HFFc6 (cell line): ENCODE measurements at regions not wholly inside any gene's neighbourhood (a gene's known extent, or its start where the extent isn't known, plus 50 kb on each side); places are given as distances from the start of the nearest gene placed in this dataset.
A peak's percentile ranks its signal among the peaks of the same experiment; 100 is the strongest.

Source experiments
- DNase-seq: peaks from one replicate; pipeline ENCODE4 v3.0.0-alpha.2; 2018
- H3K27ac Mint-ChIP-seq: 2 replicates; pipeline ENCODE4 v1.8.0; 2020; ENCODE audit warnings: mild to moderate bottlenecking, mixed read lengths
- H3K27me3 Mint-ChIP-seq: 2 replicates; pipeline ENCODE4 v1.8.0; 2021; ENCODE audit warnings: mild to moderate bottlenecking, moderate library complexity, mixed read lengths; ENCODE audit not compliant: insufficient read depth
- H3K36me3 Mint-ChIP-seq: 2 replicates; pipeline ENCODE4 v1.8.0; 2021; ENCODE audit warnings: low read depth, mixed read lengths
- H3K4me1 Mint-ChIP-seq: 2 replicates; pipeline ENCODE4 v1.8.0; 2020; ENCODE audit warnings: low read depth, mixed read lengths
- H3K4me3 Mint-ChIP-seq: 2 replicates; pipeline ENCODE4 v1.8.0; 2020; ENCODE audit warnings: mild to moderate bottlenecking, moderate library complexity, mixed read lengths
- H3K9me3 Mint-ChIP-seq: 2 replicates; pipeline ENCODE4 v1.8.0; 2020; ENCODE audit warnings: mild to moderate bottlenecking, mixed read lengths
- TF ChIP-seq, protein P1 (sequence below): fragments of 200-600 bp; sonication (generic); IDR thresholded peaks from 2 replicates; pipeline ENCODE4 v1.5.0; 2021; ENCODE audit warnings: antibody characterized with exemption, mild to moderate bottlenecking

DNA sequence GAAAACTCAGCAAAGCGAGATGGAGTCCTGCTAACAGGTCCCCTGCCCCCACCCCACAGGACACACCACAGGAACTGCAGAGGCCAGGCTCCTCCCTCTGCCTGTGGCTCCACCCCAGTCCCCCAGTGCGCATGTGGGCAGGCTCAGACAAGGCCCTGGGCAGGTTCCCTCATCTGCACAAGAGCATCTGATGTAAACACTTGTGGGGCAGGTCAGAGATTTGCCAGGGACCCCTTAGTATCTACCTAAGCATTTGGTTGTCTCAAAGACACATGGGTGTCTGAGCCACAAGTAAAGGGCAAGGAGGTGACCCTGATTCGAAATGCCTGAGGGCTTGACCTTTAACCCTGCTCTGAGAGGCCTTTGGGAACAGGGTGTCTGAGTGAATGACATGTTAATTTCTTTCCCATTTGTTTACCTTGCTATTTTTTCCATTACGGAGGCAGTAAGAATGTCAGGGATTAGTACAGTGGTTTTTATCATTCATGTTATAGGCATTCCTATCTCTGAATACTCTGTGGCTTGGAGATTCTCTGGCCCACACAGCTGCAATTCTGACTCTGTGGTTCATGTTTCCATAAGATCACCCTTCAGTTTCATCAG lies 85.3 kb downstream of the ZNF518B start:
- no peak overlapping the region for H3K4me3 Mint-ChIP-seq
- DNase-seq = peak; percentile 77
- peaks cover 19% of the 10 kb centered on the region for H3K27me3 Mint-ChIP-seq
- TF ChIP-seq, protein P1, sequence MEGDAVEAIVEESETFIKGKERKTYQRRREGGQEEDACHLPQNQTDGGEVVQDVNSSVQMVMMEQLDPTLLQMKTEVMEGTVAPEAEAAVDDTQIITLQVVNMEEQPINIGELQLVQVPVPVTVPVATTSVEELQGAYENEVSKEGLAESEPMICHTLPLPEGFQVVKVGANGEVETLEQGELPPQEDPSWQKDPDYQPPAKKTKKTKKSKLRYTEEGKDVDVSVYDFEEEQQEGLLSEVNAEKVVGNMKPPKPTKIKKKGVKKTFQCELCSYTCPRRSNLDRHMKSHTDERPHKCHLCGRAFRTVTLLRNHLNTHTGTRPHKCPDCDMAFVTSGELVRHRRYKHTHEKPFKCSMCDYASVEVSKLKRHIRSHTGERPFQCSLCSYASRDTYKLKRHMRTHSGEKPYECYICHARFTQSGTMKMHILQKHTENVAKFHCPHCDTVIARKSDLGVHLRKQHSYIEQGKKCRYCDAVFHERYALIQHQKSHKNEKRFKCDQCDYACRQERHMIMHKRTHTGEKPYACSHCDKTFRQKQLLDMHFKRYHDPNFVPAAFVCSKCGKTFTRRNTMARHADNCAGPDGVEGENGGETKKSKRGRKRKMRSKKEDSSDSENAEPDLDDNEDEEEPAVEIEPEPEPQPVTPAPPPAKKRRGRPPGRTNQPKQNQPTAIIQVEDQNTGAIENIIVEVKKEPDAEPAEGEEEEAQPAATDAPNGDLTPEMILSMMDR = no peak
- H3K27ac Mint-ChIP-seq = peak overlapping the region; percentile 46; the same call in 1 of the 2 replicates
- H3K9me3 Mint-ChIP-seq = no peaks in the 10 kb centered on the region
- H3K4me1 Mint-ChIP-seq = peaks cover 16% of the 10 kb centered on the region
- no peaks in the 10 kb centered on the region for H3K36me3 Mint-ChIP-seq

DNA sequence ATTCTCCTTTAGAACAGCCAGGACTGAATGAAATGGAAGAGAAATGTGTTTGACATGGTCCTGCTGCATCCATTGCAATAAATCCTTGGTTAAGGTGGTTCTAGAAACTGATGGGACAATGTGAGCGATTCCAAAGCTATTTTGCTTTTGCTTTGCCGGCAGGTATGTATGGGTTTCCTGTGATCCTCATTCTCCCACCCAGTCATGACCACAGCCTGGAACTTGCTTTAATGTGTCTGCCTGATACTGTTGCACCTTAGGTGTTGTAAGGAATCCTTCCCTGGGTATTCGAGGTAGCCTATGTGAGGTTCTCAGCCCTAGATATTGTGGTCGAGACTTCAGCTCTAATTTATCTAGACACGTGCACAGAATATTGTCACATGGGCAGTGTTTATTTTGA lies 86.1 kb downstream of the ZNF518B start:
- Mint-ChIP-seq H3K4me3 (no peak overlapping the region), H3K4me1 (peaks cover 16% of the 10 kb centered on the region), H3K9me3 (no peaks in the 10 kb centered on the region), H3K27ac (no peak overlapping the region), H3K36me3 (no peaks in the 10 kb centered on the region), H3K27me3 (peaks cover 19% of the 10 kb centered on the region)
- TF ChIP-seq, protein P1 = no peak
- no peak for DNase-seq

DNA sequence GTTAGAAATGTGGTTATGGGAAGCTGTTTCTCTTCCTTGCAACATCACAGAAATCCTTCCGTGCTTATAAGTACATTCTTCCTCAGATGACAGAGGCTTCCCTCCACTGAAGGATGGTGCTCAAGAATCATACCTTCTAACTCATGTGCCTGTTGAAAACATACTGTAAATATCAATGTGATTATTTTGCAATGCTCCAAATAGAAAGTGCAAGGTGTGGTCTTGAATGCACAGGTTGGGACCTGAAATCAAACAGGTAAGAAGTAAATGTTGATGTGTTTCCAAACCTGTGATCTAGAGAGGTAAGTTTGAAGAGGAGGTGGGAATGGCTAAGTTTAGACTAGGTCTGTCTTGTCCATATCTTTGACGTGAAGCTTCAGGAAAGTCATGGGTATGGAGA lies 87.7 kb downstream of the ZNF518B start:
- H3K36me3 Mint-ChIP-seq = no peaks in the 10 kb centered on the region
- H3K27ac Mint-ChIP-seq = no peak overlapping the region
- TF ChIP-seq, protein P1 = no peak

GRCh38 chr4:10366628-10367027 lies 90.6 kb downstream of the ZNF518B start:
- H3K4me3 Mint-ChIP-seq = no peak overlapping the region
- DNase-seq = no peak
- H3K27ac Mint-ChIP-seq = no peak overlapping the region
- H3K4me1 Mint-ChIP-seq = peaks cover 4% of the 10 kb centered on the region
- TF ChIP-seq, protein P1 = no peak
- peaks cover 26% of the 10 kb centered on the region for H3K27me3 Mint-ChIP-seq
- H3K9me3 Mint-ChIP-seq = no peaks in the 10 kb centered on the region
- no peaks in the 10 kb centered on the region for H3K36me3 Mint-ChIP-seq

More for the DNA sequence above, 87.7 kb downstream of the ZNF518B start:
- no peak overlapping the region for H3K4me3 Mint-ChIP-seq
- no peaks in the 10 kb centered on the region for H3K9me3 Mint-ChIP-seq
- H3K4me1 Mint-ChIP-seq = peaks cover 16% of the 10 kb centered on the region
- no peak for DNase-seq
- H3K27me3 Mint-ChIP-seq = peaks cover 15% of the 10 kb centered on the region

DNA sequence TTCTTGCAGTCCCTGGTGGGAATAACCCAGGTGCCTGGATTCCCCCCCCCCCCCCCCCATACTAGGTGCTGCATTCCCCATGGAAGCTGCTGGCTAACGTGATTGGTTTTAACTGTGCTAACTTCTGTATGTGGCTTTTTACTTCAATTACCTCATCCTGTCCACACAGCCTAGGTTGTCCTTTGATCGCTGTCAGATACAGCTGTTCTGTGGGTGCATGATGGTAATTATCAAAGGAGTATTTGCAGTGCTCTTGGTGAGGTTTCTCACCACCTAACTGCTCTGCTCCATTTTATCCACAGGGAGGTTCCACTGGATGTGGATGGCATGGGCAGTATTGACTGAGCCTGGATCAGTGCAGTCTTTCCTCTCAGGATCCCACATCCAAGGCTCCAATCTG lies 93.0 kb downstream of the ZNF518B start:
- H3K4me1 Mint-ChIP-seq = no peaks in the 10 kb centered on the region
- H3K36me3 Mint-ChIP-seq = no peaks in the 10 kb centered on the region
- TF ChIP-seq, protein P1 = no peak
- DNase-seq = no peak
- no peak overlapping the region for H3K4me3 Mint-ChIP-seq
- H3K27me3 Mint-ChIP-seq = peaks cover 38% of the 10 kb centered on the region
- no peaks in the 10 kb centered on the region for H3K9me3 Mint-ChIP-seq
- H3K27ac Mint-ChIP-seq = no peak overlapping the region
